GM12875 (cell line): ENCODE measurements at regions not wholly inside any gene's neighbourhood (a gene's known extent, or its start where the extent isn't known, plus 50 kb on each side); places are given as distances from the start of the nearest gene placed in this dataset.

Source experiments
- H3K4me3 ChIP-seq: one replicate; pipeline ENCODE4 v1.5.1; 2011; ENCODE audit warnings: low read depth, low read length, control low read depth
- CTCF ChIP-seq: IDR thresholded peaks from 2 replicates; pipeline ENCODE4 v1.5.1; 2011; ENCODE audit warnings: low read depth, mild to moderate bottlenecking, control low read depth, inconsistent platforms, low read length, moderate library complexity, borderline replicate concordance; ENCODE audit not compliant: insufficient read depth

- no peak overlapping the region for H3K4me3 ChIP-seq
- TF ChIP-seq CTCF: no peak
Measured at GRCh38 chr14:80100681-80101080, 110.6 kb downstream of the DIO2 start.

- no peak for TF ChIP-seq CTCF
- no peak overlapping the region for H3K4me3 ChIP-seq
Measured at GRCh38 chr14:80095623-80096022, 115.7 kb downstream of the DIO2 start.

GRCh38 chr14:80087411-80087810, 123.9 kb downstream of the DIO2 start:
- no peak overlapping the region for H3K4me3 ChIP-seq
- no peak for TF ChIP-seq CTCF

- TF ChIP-seq CTCF: no peak
- no peak overlapping the region for H3K4me3 ChIP-seq
Measured at GRCh38 chr14:80084196-80084595, 127.1 kb downstream of the DIO2 start.

- H3K4me3 ChIP-seq: no peak overlapping the region
- no peak for TF ChIP-seq CTCF
Measured at GRCh38 chr14:80080601-80081000, 130.7 kb downstream of the DIO2 start.

- H3K4me3 ChIP-seq: no peak overlapping the region
- TF ChIP-seq CTCF: no peak
Measured at GRCh38 chr14:80078501-80078900, 132.8 kb downstream of the DIO2 start.

GRCh38 chr14:80077262-80077661, 134.0 kb downstream of the DIO2 start:
- H3K4me3 ChIP-seq: no peak overlapping the region
- TF ChIP-seq CTCF: no peak
